H9 (cell line): ENCODE measurements at regions not wholly inside any gene's neighbourhood (a gene's known extent, or its start where the extent isn't known, plus 50 kb on each side); places are given as distances from the start of the nearest gene placed in this dataset.

Experiments
- DNase-seq: peaks from one replicate; pipeline ENCODE4 v3.0.0-alpha.2; 2017
- H2AFZ ChIP-seq: one replicate; pipeline ENCODE4 v1.6.1; 2013; ENCODE audit warnings: mild to moderate bottlenecking, low read length, control low read depth, moderate library complexity
- H2AK5ac ChIP-seq: 2 replicates; pipeline ENCODE4 v1.6.1; 2013; ENCODE audit warnings: low read length, control low read depth, mixed read lengths; ENCODE audit not compliant: insufficient read length
- H2BK120ac ChIP-seq: one replicate; pipeline ENCODE4 v1.6.1; 2013; ENCODE audit warnings: low read depth, mild to moderate bottlenecking, low read length, control low read depth, inconsistent platforms; ENCODE audit not compliant: poor library complexity, severe bottlenecking
- H2BK12ac ChIP-seq: 2 replicates; pipeline ENCODE4 v1.6.1; 2013; ENCODE audit warnings: low read length, control low read depth, mixed read lengths, low read depth; ENCODE audit not compliant: insufficient read length
- H2BK15ac ChIP-seq: 2 replicates; pipeline ENCODE4 v1.6.1; 2013; ENCODE audit warnings: low read depth, low read length, control low read depth
- H2BK20ac ChIP-seq: one replicate; pipeline ENCODE4 v1.6.1; 2013; ENCODE audit warnings: low read depth, mild to moderate bottlenecking, low read length, control low read depth, inconsistent platforms; ENCODE audit not compliant: poor library complexity, severe bottlenecking
- H2BK5ac ChIP-seq: 2 replicates; pipeline ENCODE4 v1.6.1; 2013; ENCODE audit warnings: low read length, control low read depth, mixed read lengths; ENCODE audit not compliant: insufficient read length
- H3K14ac ChIP-seq: 2 replicates; pipeline ENCODE4 v1.6.1; 2013; ENCODE audit warnings: low read length, control low read depth; ENCODE audit not compliant: insufficient read depth
- H3K18ac ChIP-seq: 2 replicates; pipeline ENCODE4 v1.6.1; 2013; ENCODE audit warnings: low read depth, mild to moderate bottlenecking, mixed read lengths, low read length, control low read depth; ENCODE audit not compliant: insufficient read length
- H3K23ac ChIP-seq: 2 replicates; pipeline ENCODE4 v1.6.1; 2013; ENCODE audit warnings: low read length, control low read depth, mixed read lengths, low read depth; ENCODE audit not compliant: insufficient read length
- H3K23me2 ChIP-seq: 2 replicates; pipeline ENCODE4 v1.6.1; 2013; ENCODE audit warnings: low read depth, mild to moderate bottlenecking, mixed read lengths, low read length, control low read depth; ENCODE audit not compliant: insufficient read length, poor library complexity, severe bottlenecking
- H3K27ac ChIP-seq: 2 replicates; pipeline ENCODE4 v1.5.1; 2013; ENCODE audit warnings: low read length, control low read depth, mixed read lengths, low read depth; ENCODE audit not compliant: insufficient read length
- H3K27me3 ChIP-seq: 2 replicates; pipeline ENCODE4 v1.6.1; 2013; ENCODE audit warnings: low read length, control low read depth, inconsistent platforms; ENCODE audit not compliant: insufficient read depth
- H3K4ac ChIP-seq: 2 replicates; pipeline ENCODE4 v1.6.1; 2013; ENCODE audit warnings: low read depth, mild to moderate bottlenecking, control low read depth, inconsistent platforms, low read length, moderate library complexity
- H3K4me1 ChIP-seq: 2 replicates; pipeline ENCODE4 v1.6.1; 2013; ENCODE audit warnings: low read length, control low read depth, inconsistent platforms; ENCODE audit not compliant: insufficient read depth
- H3K4me2 ChIP-seq: 2 replicates; pipeline ENCODE4 v1.6.1; 2013; ENCODE audit warnings: low read length, control low read depth, mixed read lengths; ENCODE audit not compliant: insufficient read length, insufficient read depth
- H3K56ac ChIP-seq: 2 replicates; pipeline ENCODE4 v1.6.1; 2013; ENCODE audit warnings: low read depth, mild to moderate bottlenecking, mixed read lengths, low read length, control low read depth; ENCODE audit not compliant: insufficient read length
- H3K79me1 ChIP-seq: 2 replicates; pipeline ENCODE4 v1.6.1; 2013; ENCODE audit warnings: low read depth, mild to moderate bottlenecking, moderate library complexity, low read length, control low read depth, inconsistent platforms; ENCODE audit not compliant: insufficient read depth, poor library complexity, severe bottlenecking
- H3K79me2 ChIP-seq: 2 replicates; pipeline ENCODE4 v1.6.1; 2013; ENCODE audit warnings: low read length, control low read depth, inconsistent platforms; ENCODE audit not compliant: insufficient read depth
- H3K9ac ChIP-seq: 2 replicates; pipeline ENCODE4 v1.6.1; 2013; ENCODE audit warnings: low read length, control low read depth, mixed read lengths; ENCODE audit not compliant: insufficient read length; ENCODE audit errors: extremely low read depth
- H3K9me3 ChIP-seq: one replicate; pipeline ENCODE4 v1.6.1; 2013; ENCODE audit warnings: low read depth, low read length, inconsistent platforms; ENCODE audit not compliant: control insufficient read depth
- H3T11ph ChIP-seq: one replicate; pipeline ENCODE4 v1.6.1; 2013; ENCODE audit warnings: mild to moderate bottlenecking, low read length, control low read depth, inconsistent platforms
- H4K20me1 ChIP-seq: one replicate; pipeline ENCODE4 v1.6.1; 2013; ENCODE audit not compliant: control insufficient read depth, insufficient read length, insufficient read depth
- H4K5ac ChIP-seq: 2 replicates; pipeline ENCODE4 v1.6.1; 2013; ENCODE audit warnings: low read depth, mild to moderate bottlenecking, mixed read lengths, low read length, control low read depth; ENCODE audit not compliant: insufficient read length
- H4K8ac ChIP-seq: replicated peaks from 2 replicates; pipeline ENCODE4 v1.6.1; 2013; ENCODE audit warnings: low read length, control low read depth, mixed read lengths, low read depth; ENCODE audit not compliant: insufficient read length
- H4K91ac ChIP-seq: 2 replicates; pipeline ENCODE4 v1.6.1; 2013; ENCODE audit warnings: low read depth, mild to moderate bottlenecking, moderate library complexity, mixed read lengths, low read length, control low read depth; ENCODE audit not compliant: insufficient read length
- H3K27ac Mint-ChIP-seq, 3 experiments: 2 replicates in 2 of 3; 3 replicates in 1 of 3; pipeline ENCODE4 v1.8.0; 2020 to 2021; ENCODE audit warnings: mixed read lengths in 3 of 3, mild to moderate bottlenecking in 1 of 3, moderate library complexity in 1 of 3
- H3K27me3 Mint-ChIP-seq: 2 replicates; pipeline ENCODE4 v1.8.0; 2021; ENCODE audit warnings: low read depth, mild to moderate bottlenecking, moderate library complexity, mixed read lengths
- H3K36me3 Mint-ChIP-seq, 3 experiments: 2 replicates in 2 of 3; 3 replicates in 1 of 3; pipeline ENCODE4 v1.8.0; 2020 to 2021; ENCODE audit warnings: low read depth in 3 of 3, mixed read lengths in 3 of 3; ENCODE audit not compliant: insufficient read depth in 1 of 3
- H3K4me1 Mint-ChIP-seq, 2 experiments: 2 replicates each; pipeline ENCODE4 v1.8.0; 2020; ENCODE audit warnings: mixed read lengths in 2 of 2
- H3K4me3 Mint-ChIP-seq, 2 experiments: 2 replicates in 1 of 2; 3 replicates in 1 of 2; pipeline ENCODE4 v1.8.0; 2020 to 2021; ENCODE audit warnings: mild to moderate bottlenecking in 2 of 2, mixed read lengths in 2 of 2, moderate library complexity in 1 of 2
- H3K9me3 Mint-ChIP-seq, 2 experiments: 2 replicates in 1 of 2; 3 replicates in 1 of 2; pipeline ENCODE4 v1.8.0; 2020; ENCODE audit warnings: mild to moderate bottlenecking in 2 of 2, mixed read lengths in 2 of 2, moderate library complexity in 1 of 2
- WGBS: extraction: QIAGEN DNeasy Blood & Tissue Kit; methylation state at CpG from one replicate; pipeline ENCODE4 v1.1.7; 2013; ENCODE audit warnings: missing lambda C conversion rate, low lambda C conversion rate, mixed read lengths; ENCODE audit not compliant: insufficient read length; ENCODE audit errors: extremely low coverage; 5-methylcytosine and 5-hydroxymethylcytosine counted together
- TF ChIP-seq, protein P1 (sequence below): fragments of 200-600 bp; sonication (generic); conservative IDR thresholded peaks from 3 replicates; pipeline ENCODE4 v1.8.0; 2021; ENCODE audit warnings: antibody characterized with exemption, mild to moderate bottlenecking

DNA sequence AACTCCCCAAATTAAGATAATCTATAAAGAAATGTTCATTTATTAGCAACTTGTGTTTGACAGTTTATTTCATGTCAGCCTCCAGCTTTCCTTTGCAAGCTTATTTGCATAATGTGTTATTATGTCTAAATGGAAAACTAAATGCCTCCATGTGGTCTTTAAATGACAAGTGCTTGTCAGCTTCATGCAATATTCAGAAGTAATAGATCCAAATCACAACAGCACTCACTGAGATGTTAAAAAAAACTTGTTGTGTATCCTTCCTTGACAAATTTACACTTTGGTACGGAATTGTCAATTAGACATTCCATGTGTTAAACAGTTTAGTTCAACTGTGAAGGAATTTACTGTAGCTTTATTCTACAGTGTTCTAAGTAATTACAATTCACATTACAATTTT lies 124.4 kb upstream of the PTBP2 start:
- no peaks in the 10 kb centered on the region for H3K9me3 ChIP-seq
- no peak overlapping the region for H3K14ac ChIP-seq
- DNase-seq, result no peak
- H3K23ac ChIP-seq, result no peak overlapping the region
- Mint-ChIP-seq H3K27ac (no peak overlapping the region), H3K27me3 (no peaks in the 10 kb centered on the region), H3K4me3 (no peak overlapping the region), H3K36me3 (peaks cover 6 to 10% (median 8%) of the 10 kb centered on the region in 3 experiments), H3K4me1 (peaks cover 27 to 38% of the 10 kb centered on the region in 2 experiments), H3K9me3 (peaks cover 5 to 6% of the 10 kb centered on the region in 2 experiments)
- H4K8ac ChIP-seq, result no peak overlapping the region
- H3K4me2 ChIP-seq, result no peak overlapping the region
- H3K4ac ChIP-seq, result no peak overlapping the region
- H2BK20ac ChIP-seq, result no peak overlapping the region
- no peak overlapping the region for H2AFZ ChIP-seq
- no peak overlapping the region for H3K27ac ChIP-seq
- no peak overlapping the region for H2AK5ac ChIP-seq
- peaks cover 2% of the 10 kb centered on the region; the same call in 1 of the 2 replicates for H3K4me1 ChIP-seq
- no peak overlapping the region for H3K18ac ChIP-seq
- H2BK15ac ChIP-seq, result no peak overlapping the region
- H2BK120ac ChIP-seq, result no peak overlapping the region
- H3K23me2 ChIP-seq, result no peaks in the 10 kb centered on the region
- no peak overlapping the region for H4K91ac ChIP-seq
- H4K20me1 ChIP-seq, result no peaks in the 10 kb centered on the region
- no peak overlapping the region for H3K56ac ChIP-seq
- no peaks in the 10 kb centered on the region for H3K27me3 ChIP-seq
- no peaks in the 10 kb centered on the region for H3K79me1 ChIP-seq
- TF ChIP-seq, protein P1, sequence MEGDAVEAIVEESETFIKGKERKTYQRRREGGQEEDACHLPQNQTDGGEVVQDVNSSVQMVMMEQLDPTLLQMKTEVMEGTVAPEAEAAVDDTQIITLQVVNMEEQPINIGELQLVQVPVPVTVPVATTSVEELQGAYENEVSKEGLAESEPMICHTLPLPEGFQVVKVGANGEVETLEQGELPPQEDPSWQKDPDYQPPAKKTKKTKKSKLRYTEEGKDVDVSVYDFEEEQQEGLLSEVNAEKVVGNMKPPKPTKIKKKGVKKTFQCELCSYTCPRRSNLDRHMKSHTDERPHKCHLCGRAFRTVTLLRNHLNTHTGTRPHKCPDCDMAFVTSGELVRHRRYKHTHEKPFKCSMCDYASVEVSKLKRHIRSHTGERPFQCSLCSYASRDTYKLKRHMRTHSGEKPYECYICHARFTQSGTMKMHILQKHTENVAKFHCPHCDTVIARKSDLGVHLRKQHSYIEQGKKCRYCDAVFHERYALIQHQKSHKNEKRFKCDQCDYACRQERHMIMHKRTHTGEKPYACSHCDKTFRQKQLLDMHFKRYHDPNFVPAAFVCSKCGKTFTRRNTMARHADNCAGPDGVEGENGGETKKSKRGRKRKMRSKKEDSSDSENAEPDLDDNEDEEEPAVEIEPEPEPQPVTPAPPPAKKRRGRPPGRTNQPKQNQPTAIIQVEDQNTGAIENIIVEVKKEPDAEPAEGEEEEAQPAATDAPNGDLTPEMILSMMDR, result no peak
- H3K9ac ChIP-seq, result no peak overlapping the region
- H3K79me2 ChIP-seq, result no peaks in the 10 kb centered on the region
- no peak overlapping the region for H4K5ac ChIP-seq
- no CpG with 5 or more reads among the region's 1 CpG for WGBS
- no peak overlapping the region for H3T11ph ChIP-seq
- H2BK12ac ChIP-seq, result no peak overlapping the region
- no peak overlapping the region for H2BK5ac ChIP-seq
